ENCODE measurements at regions not wholly inside any gene's neighbourhood (a gene's known extent, or its start where the extent isn't known, plus 50 kb on each side); places are given as distances from the start of the nearest gene placed in this dataset.

DNA sequence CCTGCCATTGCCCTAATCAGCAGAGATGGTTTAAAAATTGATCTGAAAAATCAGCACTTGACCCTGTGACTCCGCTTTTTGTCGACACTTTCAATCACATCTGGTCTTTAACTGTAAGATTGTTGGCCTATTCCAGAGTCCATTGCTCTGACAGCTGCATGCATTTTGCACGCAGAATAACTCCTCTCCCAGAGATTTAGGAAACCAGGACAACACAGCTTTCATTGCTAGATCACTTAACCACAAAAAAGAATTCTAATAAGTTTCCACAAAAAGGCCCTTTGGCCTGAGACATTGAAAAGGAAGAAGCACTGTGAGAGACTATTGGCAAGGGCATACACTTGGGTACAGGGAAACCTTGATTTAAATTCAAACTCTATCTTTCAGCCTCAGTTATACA is 373.1 kb downstream of the TGFB2 start:
- Histone ChIP-seq H4K91ac (replicated peaks; ENCODE audit: insufficient read length, low read length) (no peak overlapping the region), H3K4ac (replicated peaks; ENCODE audit: insufficient read length, low read depth, low read length) (no peak overlapping the region), H3K27me3 (replicated peaks in 1 of 4; ENCODE audit: control insufficient read depth in 3 of 4, extremely low read depth in 1 of 4, insufficient read depth in 3 of 4, low read length in 3 of 4) (peaks cover 0 to 1% (median 0%) of the 10 kb centered on the region in 4 experiments; a peak in 1 of 7 replicates), H2AFZ (ENCODE audit: low read length) (no peak overlapping the region), H3K79me1 (ENCODE audit: low read depth, low read length) (no peaks in the 10 kb centered on the region), H3K36me3 (ENCODE audit: control insufficient read depth in 2 of 4, insufficient read depth in 4 of 4, low read length in 3 of 4) (no peaks in the 10 kb centered on the region), H4K5ac (ENCODE audit: insufficient read length, low read depth, low read length) (no peak overlapping the region), H3K9me3 (ENCODE audit: insufficient read depth in 2 of 2, low read depth in 1 of 2, low read length in 1 of 2) (no peaks in the 10 kb centered on the region; a peak in 1 of 4 replicates), H3K9ac (replicated peaks in 1 of 4; ENCODE audit: extremely low read depth in 1 of 4, low read depth in 3 of 4, low read length in 3 of 4) (no peak overlapping the region), H3K56ac (replicated peaks; ENCODE audit: insufficient read length, low read depth, low read length) (no peak overlapping the region), H3K23ac (ENCODE audit: insufficient read length) (no peak overlapping the region), H4K8ac (ENCODE audit: extremely low read depth, insufficient read depth, low read length) (no peak overlapping the region), H3K4me3 (ENCODE audit: extremely low read depth in 1 of 4, insufficient read depth in 2 of 4, low read depth in 3 of 4, low read length in 4 of 4) (no peak overlapping the region), H3K79me2 (ENCODE audit: control insufficient read depth in 1 of 2, insufficient read depth in 2 of 2, low read length in 2 of 2) (no peaks in the 10 kb centered on the region), H2BK5ac (ENCODE audit: low read depth, low read length) (no peak overlapping the region), H3K4me2 (ENCODE audit: insufficient read depth in 1 of 2, low read depth in 2 of 2, low read length in 2 of 2) (no peak overlapping the region), H4K20me1 (replicated peaks in 1 of 2; ENCODE audit: control insufficient read depth in 1 of 2, insufficient read depth in 2 of 2, low read length in 2 of 2) (no peaks in the 10 kb centered on the region), H3K27ac (ENCODE audit: low read depth, low read length) (no peak overlapping the region), H2BK20ac (ENCODE audit: low read length) (no peak overlapping the region), H3K4me1 (replicated peaks in 1 of 4; ENCODE audit: control insufficient read depth in 3 of 4, insufficient read depth in 4 of 4, low read length in 3 of 4) (no peaks in the 10 kb centered on the region), H2BK15ac (ENCODE audit: low read length) (no peak overlapping the region), H2BK12ac (ENCODE audit: low read depth, low read length) (no peak overlapping the region), H2BK120ac (replicated peaks; ENCODE audit: low read depth, low read length) (no peak overlapping the region), H2AK5ac (ENCODE audit: low read depth, low read length) (no peak overlapping the region), H3K18ac (ENCODE audit: extremely low read depth, low read length) (no peak overlapping the region), H3K14ac (ENCODE audit: insufficient read length) (no peak overlapping the region), H3K23me2 (ENCODE audit: low read depth, low read length) (no peaks in the 10 kb centered on the region)
- ChIA-PET CTCF (ENCODE audit: partially characterized antibody) (no interaction called here), POLR2A (ENCODE audit: partially characterized antibody) (no interaction called here)
- FAIRE-seq (no peak), DNase-seq (ENCODE audit: low read depth in 1 of 2, low spot score in 2 of 2) (no peak)
- TF ChIP-seq KDM4A (IDR thresholded peaks at IDR 0.05; ENCODE audit: low read depth, low read length, severe bottlenecking) (no peak), SIRT6 (IDR thresholded peaks at IDR 0.05; ENCODE audit: low read length) (no peak), BACH1 (IDR thresholded peaks at IDR 0.05; ENCODE audit: low read length) (no peak), NRF1 (IDR thresholded peaks at IDR 0.05; ENCODE audit: low read depth, low read length) (no peak), SIN3A (conservative IDR thresholded peaks at IDR 0.05 in 1 of 2, IDR thresholded peaks at IDR 0.05 in 1 of 2; ENCODE audit: low read depth in 1 of 2, low read length in 2 of 2) (no peak)
- TF ChIP-seq, protein P1, sequence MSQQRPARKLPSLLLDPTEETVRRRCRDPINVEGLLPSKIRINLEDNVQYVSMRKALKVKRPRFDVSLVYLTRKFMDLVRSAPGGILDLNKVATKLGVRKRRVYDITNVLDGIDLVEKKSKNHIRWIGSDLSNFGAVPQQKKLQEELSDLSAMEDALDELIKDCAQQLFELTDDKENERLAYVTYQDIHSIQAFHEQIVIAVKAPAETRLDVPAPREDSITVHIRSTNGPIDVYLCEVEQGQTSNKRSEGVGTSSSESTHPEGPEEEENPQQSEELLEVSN (IDR thresholded peaks at IDR 0.05): no peak
- WGBS, 2 experiments (ENCODE audit: extremely low coverage in 1 of 2, insufficient coverage in 1 of 2, insufficient read length in 1 of 2, insufficient replicate concordance in 2 of 2, low coverage in 1 of 2, low lambda C conversion rate in 2 of 2, missing lambda C conversion rate in 1 of 2): 95% methylated on average over 3 of the region's 3 CpGs; no CpG with 5 or more reads in 1 of the 2 experiments
